ENCODE measurements at regions not wholly inside any gene's neighbourhood (a gene's known extent, or its start where the extent isn't known, plus 50 kb on each side); places are given as distances from the start of the nearest gene placed in this dataset.

DNA sequence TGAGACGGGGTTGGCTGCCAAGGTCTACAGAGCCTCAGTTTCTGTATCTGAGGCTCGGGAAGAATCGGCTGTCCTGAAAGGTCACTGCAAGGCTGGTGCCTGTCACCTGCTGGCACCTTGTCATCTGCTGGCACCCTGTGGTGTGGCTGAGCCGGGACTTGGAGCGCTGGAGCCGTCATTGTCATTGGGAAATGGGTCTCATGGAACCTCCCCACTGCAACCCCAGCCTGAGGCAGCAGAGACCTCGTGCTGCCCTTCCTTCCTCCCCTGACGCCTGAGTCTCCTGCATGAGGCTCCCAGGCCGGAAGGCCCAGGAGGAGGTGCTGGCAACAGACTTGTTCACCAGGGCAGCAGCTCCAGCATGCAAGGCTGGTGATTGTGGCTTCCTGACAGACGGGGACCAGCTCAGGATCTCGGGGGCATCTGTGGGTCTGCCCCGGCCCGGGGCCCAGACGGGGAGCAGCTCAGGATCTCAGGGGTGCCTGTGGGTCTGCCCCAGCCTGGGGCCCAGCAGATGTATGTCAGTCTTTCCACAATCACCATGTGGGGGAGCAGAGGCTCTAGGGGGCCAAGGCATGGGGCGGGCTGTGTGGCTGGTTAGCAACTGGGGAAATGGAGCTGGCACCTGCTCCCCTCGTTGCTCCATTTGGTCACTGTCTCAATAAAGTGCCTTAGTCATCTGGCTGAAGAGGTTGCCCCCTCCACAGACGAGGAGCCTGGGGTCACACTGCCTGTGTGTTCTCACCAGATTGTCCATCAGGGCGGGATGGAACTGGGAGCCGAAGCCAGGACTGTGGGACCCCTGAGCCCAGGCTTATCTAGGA is 668.7 kb downstream of the BRD1 start:
- no peak for DNase-seq (ENCODE audit: low read depth, low spot score)

DNA sequence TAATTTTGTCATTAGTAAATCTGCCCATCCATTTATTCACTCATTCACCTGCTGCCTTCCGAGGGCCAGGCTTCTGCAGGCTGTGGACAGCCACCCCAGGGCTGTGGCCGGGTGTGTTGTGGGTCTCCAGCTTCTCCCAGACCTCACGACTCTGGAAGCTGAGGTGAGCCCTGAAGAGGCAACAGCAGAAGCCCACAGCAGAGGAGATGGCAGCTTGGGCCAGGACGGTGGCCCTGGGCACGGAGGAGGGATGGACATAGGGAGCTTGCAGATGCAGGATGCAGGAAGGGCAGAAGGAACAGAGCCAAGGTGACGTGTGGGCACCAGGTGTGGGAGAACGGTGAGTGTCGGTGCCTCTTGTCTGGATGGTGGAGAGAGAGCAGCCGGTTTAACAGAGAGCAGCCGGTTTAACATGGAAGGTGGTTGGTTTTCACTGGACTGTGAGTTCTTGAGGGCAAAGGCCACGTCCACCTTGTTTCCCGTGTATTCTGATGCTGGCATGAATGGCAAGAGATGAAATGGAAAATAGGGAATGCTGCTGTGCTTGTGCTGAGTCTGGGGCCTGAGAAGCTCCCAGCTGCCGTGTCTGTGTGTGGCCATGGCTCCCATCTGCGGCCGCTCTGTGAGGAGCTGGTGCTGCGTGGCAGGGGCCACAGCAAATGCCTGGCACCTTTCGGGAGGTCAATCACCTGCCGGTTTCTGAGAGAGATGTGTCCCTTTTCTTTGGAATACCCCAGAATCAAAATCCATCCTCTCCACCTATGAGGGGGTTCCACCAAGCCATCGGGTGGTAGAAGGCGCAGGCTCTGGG is 669.9 kb downstream of the BRD1 start:
- no peak for DNase-seq (ENCODE audit: low read depth, low spot score)

DNA sequence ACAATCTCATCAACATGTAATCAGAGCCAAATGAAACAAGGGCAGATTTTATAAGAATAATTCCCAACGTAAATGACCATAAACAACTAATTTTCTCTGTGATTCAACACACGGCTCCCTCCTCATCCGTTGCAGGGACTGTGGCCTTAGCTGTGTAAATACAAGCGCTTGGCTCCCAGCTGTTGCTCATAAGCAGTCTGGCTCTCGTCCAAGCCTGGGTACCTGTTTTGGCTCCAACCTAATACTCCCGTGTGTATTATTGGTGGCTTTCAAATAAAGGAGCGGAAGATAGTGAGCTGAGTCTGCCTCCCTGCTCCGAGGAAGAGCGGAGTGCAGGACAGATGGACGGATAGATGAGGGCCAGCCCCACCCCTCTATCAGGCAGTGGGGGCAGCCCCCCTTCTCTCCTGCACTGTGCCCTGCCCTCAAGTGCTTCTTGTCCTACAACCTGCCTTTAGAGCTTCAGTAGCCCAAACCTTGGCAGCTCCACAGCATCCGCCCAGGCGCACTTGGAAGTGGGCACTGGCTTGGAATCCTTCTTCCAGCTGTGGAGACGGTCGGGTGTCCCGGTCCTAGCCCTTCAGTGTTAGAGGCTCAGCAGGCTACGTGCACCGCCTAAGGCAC is 670.9 kb downstream of the BRD1 start:
- no peak for DNase-seq (ENCODE audit: low read depth, low spot score)

GRCh38 chr22:49155770-49156580 is 671.7 kb downstream of the BRD1 start:
- DNase-seq (ENCODE audit: low read depth, low spot score): no peak

DNA sequence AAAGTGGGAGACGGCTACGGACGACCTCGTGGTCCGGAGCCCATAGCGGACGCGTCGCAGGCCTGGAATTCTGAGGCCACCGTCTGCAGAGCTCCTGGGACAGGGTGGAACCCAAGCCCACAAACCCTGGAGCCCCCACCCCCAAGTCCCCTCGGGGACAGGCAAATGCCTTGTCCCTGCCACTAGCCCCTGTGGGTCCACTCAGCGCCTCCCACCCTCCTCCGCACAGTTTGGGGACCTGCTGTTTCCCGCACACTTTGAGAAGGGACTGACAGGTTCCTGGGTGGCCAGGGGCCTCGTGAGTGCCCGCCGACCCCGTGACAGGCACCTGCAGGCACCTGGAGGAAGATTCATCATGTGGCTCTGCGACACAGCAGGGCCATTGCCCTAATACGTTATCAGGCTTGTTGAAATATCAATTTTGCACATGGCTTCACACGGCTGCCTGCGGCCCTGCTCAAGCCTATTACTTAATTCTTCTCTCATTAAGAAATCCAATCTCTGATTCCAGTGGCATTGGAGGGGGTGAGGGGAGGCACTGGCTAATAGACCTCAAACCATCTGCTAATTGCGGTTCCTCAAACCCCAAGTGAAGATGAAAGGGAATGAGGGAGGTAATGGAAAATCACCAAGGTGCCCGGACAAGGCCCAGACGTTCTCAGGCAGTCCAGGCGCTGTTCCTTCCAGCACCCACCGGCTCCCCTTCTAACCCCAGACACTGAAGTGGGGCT is 672.5 kb downstream of the BRD1 start:
- DNase-seq (ENCODE audit: low read depth, low spot score): no peak

DNA sequence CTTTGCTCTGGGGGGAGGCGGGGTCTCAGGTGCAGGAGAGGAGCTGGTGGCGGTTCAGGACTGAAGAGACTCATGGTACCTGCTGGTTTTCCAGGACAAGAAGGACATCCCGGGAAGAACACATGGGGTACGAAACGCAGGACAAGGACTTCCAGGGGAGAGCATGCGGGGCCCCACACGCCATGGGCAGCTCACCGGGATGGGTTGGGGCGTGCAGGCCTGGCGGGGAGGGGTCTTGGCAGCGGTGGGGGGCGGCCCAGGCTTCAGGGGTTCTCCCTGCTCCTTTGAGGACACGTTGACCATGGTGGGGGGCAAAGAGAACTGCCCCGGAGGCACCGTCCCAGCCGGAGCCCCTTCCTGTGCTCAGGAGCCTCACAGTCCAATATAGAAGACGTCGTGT is 673.2 kb downstream of the BRD1 start:
- no peak for DNase-seq (ENCODE audit: low read depth, low spot score)

DNA sequence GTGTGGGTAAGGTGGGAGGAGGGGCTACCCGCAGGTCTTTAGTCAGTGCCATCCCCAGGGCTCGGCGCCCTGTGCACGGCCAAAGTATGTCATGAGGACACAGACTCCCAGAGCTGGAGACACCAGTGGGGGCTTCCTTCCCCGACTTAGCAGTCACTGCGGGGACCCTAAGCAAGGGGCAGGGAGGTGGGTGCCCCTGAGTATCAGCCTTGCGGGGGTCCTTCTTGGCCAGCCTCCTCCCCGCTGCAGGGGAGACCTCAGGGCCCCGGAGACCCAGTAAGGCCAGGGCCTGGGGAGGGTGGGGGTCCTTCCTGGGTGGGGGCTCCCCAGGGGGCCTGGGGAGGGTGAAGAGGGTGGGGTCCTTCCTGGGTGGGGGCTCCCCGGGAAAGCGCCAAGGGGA is 673.8 kb downstream of the BRD1 start:
- no peak for DNase-seq (ENCODE audit: low read depth, low spot score)

DNA sequence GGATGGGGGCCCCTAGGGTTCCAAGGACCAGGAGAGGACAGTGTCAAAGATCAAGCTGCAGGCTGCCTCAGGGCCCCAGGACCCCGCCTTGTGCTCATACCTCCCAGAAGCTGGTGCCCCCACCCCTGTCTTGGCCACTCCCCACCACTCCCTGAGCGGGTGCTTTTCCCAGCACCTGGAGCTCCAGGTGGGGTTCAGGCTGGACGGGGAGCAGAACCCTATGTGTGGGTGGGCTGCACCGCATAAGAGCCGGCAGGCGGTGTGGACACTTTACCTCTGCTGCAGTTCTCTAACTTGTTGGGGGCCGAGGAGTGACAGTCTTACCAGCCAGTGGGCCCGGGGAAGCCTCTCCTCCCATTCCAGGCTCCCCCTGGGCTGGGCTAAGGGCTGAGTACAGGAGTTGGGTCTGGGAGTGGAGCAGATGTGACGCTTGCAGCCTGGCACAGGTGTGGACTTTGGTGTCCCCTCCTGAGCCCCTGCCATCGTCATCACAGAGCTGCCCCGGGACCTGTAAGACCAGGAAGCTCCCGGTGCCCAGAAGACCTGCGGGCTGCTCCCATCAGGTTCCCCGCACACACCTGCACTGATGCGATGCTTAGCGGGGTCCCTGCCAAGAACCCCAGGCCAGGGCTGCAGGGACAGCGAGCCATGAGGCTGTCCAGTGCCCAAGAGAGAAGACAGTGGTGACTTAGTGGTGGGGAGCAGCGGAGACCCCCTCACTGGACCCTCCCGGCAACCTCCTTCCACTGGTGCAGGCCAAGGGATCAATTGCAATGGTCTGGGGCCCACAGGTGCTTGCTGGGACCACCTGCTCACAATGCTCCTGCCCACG is 674.5 kb downstream of the BRD1 start:
- no peak for DNase-seq (ENCODE audit: low read depth, low spot score)

DNA sequence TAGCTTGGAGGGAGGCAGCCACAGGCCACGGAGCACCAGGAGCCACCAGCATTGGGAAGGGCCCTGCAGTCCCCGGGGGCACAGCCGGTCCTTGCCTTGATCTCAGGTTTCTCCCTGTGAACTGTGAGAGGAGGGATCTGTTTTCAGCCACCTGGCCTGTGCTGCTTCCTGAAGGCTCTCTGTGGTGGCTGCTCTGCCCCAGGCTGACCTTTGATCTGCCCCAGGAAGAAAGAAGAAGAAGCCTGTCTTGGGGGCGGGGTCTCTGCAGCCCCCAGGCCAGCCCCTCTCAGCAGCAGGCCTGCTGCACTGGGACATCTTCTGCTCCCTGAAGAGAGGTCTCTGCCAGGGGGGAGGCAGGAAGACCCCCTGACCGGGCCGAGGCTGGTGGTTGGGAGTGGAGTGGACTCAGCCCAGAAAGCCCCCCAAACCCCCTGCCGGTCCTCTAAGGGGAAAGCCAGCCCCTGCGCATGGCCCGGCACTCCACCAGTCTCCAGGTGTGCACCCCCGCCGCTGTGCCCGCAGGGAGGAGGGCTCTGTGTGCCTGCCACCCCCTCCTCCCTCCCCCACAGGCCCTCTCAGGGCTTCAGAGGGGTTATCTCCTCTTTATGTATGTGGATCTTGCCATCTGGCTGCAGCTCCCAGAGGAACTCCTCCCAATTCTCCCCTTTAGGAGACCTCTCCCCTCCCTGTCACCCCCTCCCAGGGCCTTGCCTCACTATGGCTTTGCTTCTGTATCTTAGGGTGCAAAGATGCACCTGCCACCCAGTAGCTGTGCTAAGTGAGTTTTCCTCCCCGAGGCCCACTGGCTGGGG is 675.3 kb downstream of the BRD1 start:
- DNase-seq (ENCODE audit: low read depth, low spot score): no peak

DNA sequence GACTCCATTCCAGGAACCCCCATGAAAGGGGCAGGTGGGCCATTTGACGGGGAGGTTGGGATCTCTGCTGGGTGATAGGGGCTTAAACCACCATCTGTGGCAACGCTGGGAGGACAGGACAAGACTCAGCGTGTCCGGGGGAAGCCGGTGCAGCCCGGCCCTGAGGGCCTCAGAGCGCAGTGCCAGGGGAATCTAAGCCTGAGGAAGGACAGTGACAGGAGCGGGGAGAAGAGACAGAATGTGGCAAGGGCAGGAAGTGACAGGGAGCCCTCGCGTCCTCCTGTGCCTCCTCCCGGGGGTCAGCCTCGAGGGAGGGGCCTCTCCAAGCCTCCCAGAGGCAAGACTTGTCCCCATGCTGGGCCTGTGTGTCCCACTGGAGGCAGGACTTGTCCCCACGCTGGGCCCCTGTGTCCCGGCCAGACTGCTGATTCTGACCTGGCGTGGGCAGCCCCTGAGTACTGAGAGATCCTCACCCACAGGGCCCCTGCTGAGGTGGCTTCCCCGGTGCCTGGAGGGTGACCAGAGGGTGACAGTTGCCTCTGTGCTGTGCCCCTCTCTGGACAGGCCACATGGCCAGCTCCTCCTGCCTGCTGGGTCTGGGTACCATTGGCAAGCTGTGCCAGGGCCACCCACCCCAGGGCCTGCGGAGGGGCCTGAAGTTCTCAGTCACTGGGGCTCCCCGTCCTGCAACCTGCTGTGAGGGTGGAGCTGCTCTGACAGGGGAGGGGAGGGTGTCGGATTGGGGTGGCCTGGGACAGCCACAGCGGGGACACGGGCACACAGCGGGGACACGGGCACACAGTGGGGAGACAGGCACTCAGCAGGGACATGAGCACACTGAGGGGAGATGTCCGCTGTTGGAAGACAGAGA is 676.2 kb downstream of the BRD1 start:
- no peak for DNase-seq (ENCODE audit: low read depth, low spot score)

DNA sequence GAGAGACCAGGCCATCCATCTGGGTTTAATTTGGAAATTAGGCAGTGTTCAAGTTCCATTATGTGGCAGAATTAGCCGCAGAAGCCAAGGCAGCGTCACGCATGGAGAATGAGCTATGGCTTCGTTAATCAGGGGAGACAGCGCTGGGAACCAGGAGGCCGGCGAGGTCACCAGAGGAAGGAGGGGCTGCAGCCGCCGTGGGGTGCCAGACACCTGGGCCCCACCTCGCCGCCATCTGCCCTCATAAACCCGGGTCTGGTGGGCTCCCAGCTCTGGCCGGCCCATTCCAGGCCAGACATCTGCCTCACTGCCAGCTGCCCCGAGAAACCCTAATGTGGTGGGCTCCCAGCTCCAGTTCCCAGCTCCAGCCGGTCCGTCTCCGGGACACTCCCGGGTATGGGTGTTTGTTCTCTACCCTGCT is 676.9 kb downstream of the BRD1 start:
- DNase-seq (ENCODE audit: low read depth, low spot score): no peak

DNA sequence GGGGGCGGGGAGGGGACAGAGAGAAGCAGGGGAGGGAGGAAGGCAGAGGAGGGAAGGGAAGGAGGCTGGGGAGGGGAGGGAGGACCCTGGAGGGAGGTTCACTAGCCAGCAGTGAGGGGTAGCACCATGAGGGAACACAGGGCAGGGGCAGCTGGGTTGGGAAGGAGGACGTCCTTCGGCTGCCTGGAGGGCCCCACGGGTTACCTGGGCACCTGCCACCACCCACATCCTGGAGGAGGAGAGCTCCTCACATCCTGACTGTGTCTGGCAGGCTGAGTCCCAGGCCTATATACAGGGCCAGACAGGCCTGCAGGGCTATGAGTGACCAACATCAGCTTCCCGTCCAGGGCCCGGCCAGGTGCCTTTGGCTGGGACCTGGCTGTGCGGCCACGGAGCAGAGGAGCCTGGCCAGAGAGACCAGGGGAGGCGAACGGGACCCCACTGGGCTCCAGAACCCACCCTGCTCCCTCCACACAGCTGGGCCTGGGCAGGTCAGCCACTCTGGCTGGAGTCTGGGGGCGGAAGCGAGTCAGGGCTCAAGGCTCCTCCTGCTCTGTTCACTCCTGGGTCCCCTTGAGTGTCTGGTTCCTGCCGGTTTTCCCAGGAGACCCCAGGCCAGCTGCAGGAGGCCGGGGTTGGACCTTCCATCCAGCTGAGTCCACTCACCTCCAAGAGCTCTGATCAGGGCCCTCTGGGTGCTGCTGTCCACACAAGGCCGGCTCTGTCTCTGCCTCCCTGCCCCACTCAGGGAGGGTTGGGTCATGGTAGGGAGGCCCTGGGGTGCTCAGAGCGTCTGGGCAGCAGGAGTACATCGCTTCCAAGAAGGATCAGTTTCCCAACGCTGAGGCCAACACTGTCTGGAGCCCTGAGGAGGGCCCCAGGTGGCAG is 677.7 kb downstream of the BRD1 start:
- DNase-seq (ENCODE audit: low read depth, low spot score): no peak

DNA sequence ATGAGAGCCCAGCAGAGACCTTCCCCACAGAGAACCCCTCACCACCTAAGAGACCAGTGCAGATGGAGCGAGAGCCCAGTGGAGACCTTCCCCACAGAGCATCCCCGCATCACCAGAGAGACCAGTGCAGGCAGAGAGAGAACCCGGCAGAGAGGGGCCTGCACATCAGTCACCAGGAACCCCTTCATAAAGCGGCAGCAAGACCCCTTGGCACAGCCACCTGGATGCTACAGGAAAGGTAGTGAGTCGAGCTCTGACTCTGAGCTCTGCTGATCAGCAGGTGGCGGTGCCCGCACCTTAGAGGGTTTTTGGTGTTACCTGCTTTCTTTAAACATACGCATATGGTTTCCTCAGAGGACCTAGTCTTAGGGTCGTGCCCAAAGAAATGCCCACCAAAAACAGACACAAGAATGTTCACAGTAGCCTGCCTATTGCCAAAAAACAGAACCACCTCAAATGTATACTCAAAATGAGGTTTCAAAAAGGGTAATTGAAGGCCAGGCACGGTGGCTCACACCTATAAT is 678.7 kb downstream of the BRD1 start:
- no peak for DNase-seq (ENCODE audit: low read depth, low spot score)

GRCh38 chr22:49147617-49148175 is 680.0 kb downstream of the BRD1 start:
- no peak for DNase-seq (ENCODE audit: low read depth, low spot score)

DNA sequence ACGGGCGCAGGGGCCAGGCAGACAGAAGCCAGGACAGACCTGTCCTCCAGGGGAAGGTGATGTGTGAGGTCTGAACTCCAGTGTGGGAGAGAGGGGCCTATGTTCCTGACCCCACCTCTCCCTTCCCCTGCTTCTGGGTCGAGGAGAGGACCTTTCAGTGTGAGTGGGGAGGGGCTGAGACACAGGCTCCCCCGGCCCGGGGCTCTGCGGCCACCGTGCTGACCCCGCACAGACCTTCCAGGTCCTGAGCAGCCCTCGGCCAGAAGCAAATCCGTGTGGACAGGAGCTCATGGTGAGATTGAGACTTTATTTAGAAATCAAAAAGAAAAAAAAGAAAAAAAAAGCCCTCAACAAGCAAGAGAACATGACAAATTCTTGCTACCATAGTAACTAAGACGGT is 680.5 kb downstream of the BRD1 start:
- no peak for DNase-seq (ENCODE audit: low read depth, low spot score)

- DNase-seq (ENCODE audit: low read depth, low spot score): no peak
Measured at GRCh38 chr22:49146511-49146910, 681.2 kb downstream of the BRD1 start.

DNA sequence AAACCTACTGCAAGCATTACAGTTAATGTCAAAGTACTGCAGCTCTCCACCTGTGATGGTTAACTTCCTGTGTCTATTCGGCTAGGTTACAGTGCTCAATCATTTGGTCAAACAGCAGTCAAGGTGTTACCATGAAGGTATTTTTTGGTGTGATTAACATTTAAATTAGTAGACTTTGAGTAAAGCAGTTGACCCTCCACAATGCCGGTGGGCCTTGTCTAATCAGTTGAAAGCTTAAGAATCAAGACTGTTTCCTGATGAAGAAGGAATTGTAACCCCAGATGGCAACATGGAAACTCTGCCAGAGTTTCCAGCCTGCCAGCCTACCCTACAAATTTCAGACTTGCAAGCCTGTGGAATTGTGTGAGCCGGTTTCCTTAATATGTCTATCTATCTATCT is 683.9 kb downstream of the BRD1 start:
- DNase-seq (ENCODE audit: low read depth, low spot score): no peak
